ENCODE measurements at regions not wholly inside any gene's neighbourhood (a gene's known extent, or its start where the extent isn't known, plus 50 kb on each side); places are given as distances from the start of the nearest gene placed in this dataset.

GRCh38 chr20:1808101-1808500 is 87.1 kb upstream of the SIRPA start:
- peak overlapping the region; percentile 5 for H2AK5ac ChIP-seq (ENCODE audit: low read length, severe bottlenecking)
- peaks cover 22% of the 10 kb centered on the region for H3K4me1 ChIP-seq (ENCODE audit: control insufficient read depth, insufficient read depth, low read depth, low read length)
- no peak overlapping the region for H2BK5ac ChIP-seq (ENCODE audit: low read depth, low read length, poor library complexity, severe bottlenecking)
- no peaks in the 10 kb centered on the region for H3K9me3 ChIP-seq (ENCODE audit: control insufficient read depth, low read length)
- H2BK120ac ChIP-seq (ENCODE audit: low read depth, low read length) = no peak overlapping the region
- no peak overlapping the region for H4K91ac ChIP-seq (ENCODE audit: low read length)
- H4K8ac ChIP-seq (ENCODE audit: low read length) = no peak overlapping the region
- no peak overlapping the region for H2BK15ac ChIP-seq (ENCODE audit: low read depth, poor library complexity, severe bottlenecking)
- no peak overlapping the region for H3K4ac ChIP-seq (ENCODE audit: low read depth in 1 of 2, low read length in 2 of 2)
- H3K27ac ChIP-seq (ENCODE audit: low read length, poor library complexity, severe bottlenecking) = no peak overlapping the region
- H3K79me1 ChIP-seq (replicated peaks; ENCODE audit: low read length, poor library complexity, severe bottlenecking) = no peaks in the 10 kb centered on the region
- no peak overlapping the region for H3K23ac ChIP-seq (ENCODE audit: low read length in 2 of 2)
- no peak overlapping the region for H2AFZ ChIP-seq (ENCODE audit: low read depth, low read length)
- no peak overlapping the region for H3K18ac ChIP-seq (ENCODE audit: low read depth in 1 of 2, low read length in 2 of 2)
- H3K27me3 ChIP-seq (ENCODE audit: control insufficient read depth in 1 of 2, insufficient read depth in 1 of 2, low read length in 2 of 2) = no peaks in the 10 kb centered on the region
- H3K14ac ChIP-seq (ENCODE audit: low read length in 2 of 2) = no peak overlapping the region
- no peak overlapping the region for H2BK12ac ChIP-seq (ENCODE audit: low read length in 2 of 2)
- no peak overlapping the region for H3K9ac ChIP-seq (ENCODE audit: low read length)
- H3K4me2 ChIP-seq (ENCODE audit: low read length, poor library complexity, severe bottlenecking) = no peak overlapping the region
- no peaks in the 10 kb centered on the region for H3K36me3 ChIP-seq (ENCODE audit: control insufficient read depth in 1 of 2, insufficient read depth in 2 of 2, low read depth in 1 of 2, low read length in 2 of 2)
- no peak overlapping the region for H3K4me3 ChIP-seq (ENCODE audit: insufficient read depth in 1 of 2, low read depth in 1 of 2, low read length in 2 of 2)
- 73% methylated on average over 6 of the region's 6 CpGs for WGBS
- DNase-seq = no peak

GRCh38 chr20:1807394-1807793 is 87.8 kb upstream of the SIRPA start:
- H3K27ac ChIP-seq (ENCODE audit: low read length, poor library complexity, severe bottlenecking) = no peak overlapping the region
- no peak overlapping the region for H3K14ac ChIP-seq (ENCODE audit: low read length in 2 of 2)
- H3K27me3 ChIP-seq (ENCODE audit: control insufficient read depth in 1 of 2, insufficient read depth in 1 of 2, low read length in 2 of 2) = no peaks in the 10 kb centered on the region
- WGBS = 74% methylated on average over 6 of the region's 7 CpGs
- no peak overlapping the region for H2AFZ ChIP-seq (ENCODE audit: low read depth, low read length)
- peak overlapping the region; percentile 24 for H2AK5ac ChIP-seq (ENCODE audit: low read length, severe bottlenecking)
- no peak for DNase-seq
- no peak overlapping the region for H2BK15ac ChIP-seq (ENCODE audit: low read depth, poor library complexity, severe bottlenecking)
- no peak overlapping the region for H3K4ac ChIP-seq (ENCODE audit: low read depth in 1 of 2, low read length in 2 of 2)
- H2BK12ac ChIP-seq (ENCODE audit: low read length in 2 of 2) = no peak overlapping the region
- no peak overlapping the region for H4K8ac ChIP-seq (ENCODE audit: low read length)
- H2BK120ac ChIP-seq (ENCODE audit: low read depth, low read length) = no peak overlapping the region
- no peak overlapping the region for H3K9ac ChIP-seq (ENCODE audit: low read length)
- H3K36me3 ChIP-seq (ENCODE audit: control insufficient read depth in 1 of 2, insufficient read depth in 2 of 2, low read depth in 1 of 2, low read length in 2 of 2) = no peaks in the 10 kb centered on the region
- H4K91ac ChIP-seq (ENCODE audit: low read length) = no peak overlapping the region
- H3K79me1 ChIP-seq (replicated peaks; ENCODE audit: low read length, poor library complexity, severe bottlenecking) = peaks cover 2% of the 10 kb centered on the region
- H3K4me1 ChIP-seq (ENCODE audit: control insufficient read depth, insufficient read depth, low read depth, low read length) = peaks cover 28% of the 10 kb centered on the region
- no peak overlapping the region for H3K4me2 ChIP-seq (ENCODE audit: low read length, poor library complexity, severe bottlenecking)
- H2BK5ac ChIP-seq (ENCODE audit: low read depth, low read length, poor library complexity, severe bottlenecking) = no peak overlapping the region
- no peak overlapping the region for H3K18ac ChIP-seq (ENCODE audit: low read depth in 1 of 2, low read length in 2 of 2)
- no peak overlapping the region for H3K23ac ChIP-seq (ENCODE audit: low read length in 2 of 2)
- H3K4me3 ChIP-seq (ENCODE audit: insufficient read depth in 1 of 2, low read depth in 1 of 2, low read length in 2 of 2) = no peak overlapping the region
- H3K9me3 ChIP-seq (ENCODE audit: control insufficient read depth, low read length) = no peaks in the 10 kb centered on the region

GRCh38 chr20:1806456-1806855 is 88.8 kb upstream of the SIRPA start:
- H3K27ac ChIP-seq (ENCODE audit: low read length, poor library complexity, severe bottlenecking) = no peak overlapping the region
- no peak overlapping the region for H3K18ac ChIP-seq (ENCODE audit: low read depth in 1 of 2, low read length in 2 of 2)
- H3K4ac ChIP-seq (ENCODE audit: low read depth in 1 of 2, low read length in 2 of 2) = no peak overlapping the region
- no peak overlapping the region for H3K9ac ChIP-seq (ENCODE audit: low read length)
- H3K23ac ChIP-seq (ENCODE audit: low read length in 2 of 2) = no peak overlapping the region
- H4K91ac ChIP-seq (ENCODE audit: low read length) = no peak overlapping the region
- no peak overlapping the region for H2BK15ac ChIP-seq (ENCODE audit: low read depth, poor library complexity, severe bottlenecking)
- H2BK12ac ChIP-seq (ENCODE audit: low read length in 2 of 2) = no peak overlapping the region
- peaks cover 30% of the 10 kb centered on the region for H3K4me1 ChIP-seq (ENCODE audit: control insufficient read depth, insufficient read depth, low read depth, low read length)
- H3K14ac ChIP-seq (ENCODE audit: low read length in 2 of 2) = no peak overlapping the region
- H2AK5ac ChIP-seq (ENCODE audit: low read length, severe bottlenecking) = no peak overlapping the region
- H3K79me1 ChIP-seq (replicated peaks; ENCODE audit: low read length, poor library complexity, severe bottlenecking) = peaks cover 2% of the 10 kb centered on the region
- H2BK5ac ChIP-seq (ENCODE audit: low read depth, low read length, poor library complexity, severe bottlenecking) = no peak overlapping the region
- H3K4me2 ChIP-seq (ENCODE audit: low read length, poor library complexity, severe bottlenecking) = no peak overlapping the region
- WGBS = 96% methylated on average over 7 of the region's 7 CpGs
- H3K36me3 ChIP-seq (ENCODE audit: control insufficient read depth in 1 of 2, insufficient read depth in 2 of 2, low read depth in 1 of 2, low read length in 2 of 2) = no peaks in the 10 kb centered on the region
- no peak overlapping the region for H4K8ac ChIP-seq (ENCODE audit: low read length)
- H2BK120ac ChIP-seq (ENCODE audit: low read depth, low read length) = no peak overlapping the region
- no peak for DNase-seq
- no peaks in the 10 kb centered on the region for H3K9me3 ChIP-seq (ENCODE audit: control insufficient read depth, low read length)
- H3K4me3 ChIP-seq (ENCODE audit: insufficient read depth in 1 of 2, low read depth in 1 of 2, low read length in 2 of 2) = no peak overlapping the region
- peaks cover 4 to 5% of the 10 kb centered on the region in 2 experiments for H3K27me3 ChIP-seq (ENCODE audit: control insufficient read depth in 1 of 2, insufficient read depth in 1 of 2, low read length in 2 of 2)
- H2AFZ ChIP-seq (ENCODE audit: low read depth, low read length) = no peak overlapping the region

GRCh38 chr20:1805816-1806215 is 89.4 kb upstream of the SIRPA start:
- Histone ChIP-seq H4K91ac (ENCODE audit: low read length) (no peak overlapping the region), H4K8ac (ENCODE audit: low read length) (no peak overlapping the region), H3K27me3 (ENCODE audit: control insufficient read depth in 1 of 2, insufficient read depth in 1 of 2, low read length in 2 of 2) (peaks cover 4 to 7% of the 10 kb centered on the region in 2 experiments), H3K23ac (ENCODE audit: low read length in 2 of 2) (no peak overlapping the region), H3K14ac (ENCODE audit: low read length in 2 of 2) (no peak overlapping the region), H3K4me2 (ENCODE audit: low read length, poor library complexity, severe bottlenecking) (no peak overlapping the region), H3K79me1 (replicated peaks; ENCODE audit: low read length, poor library complexity, severe bottlenecking) (peaks cover 2% of the 10 kb centered on the region), H2AFZ (ENCODE audit: low read depth, low read length) (no peak overlapping the region), H3K9ac (ENCODE audit: low read length) (no peak overlapping the region), H3K4ac (ENCODE audit: low read depth in 1 of 2, low read length in 2 of 2) (no peak overlapping the region), H3K36me3 (ENCODE audit: control insufficient read depth in 1 of 2, insufficient read depth in 2 of 2, low read depth in 1 of 2, low read length in 2 of 2) (no peaks in the 10 kb centered on the region), H3K18ac (ENCODE audit: low read depth in 1 of 2, low read length in 2 of 2) (no peak overlapping the region), H2BK5ac (ENCODE audit: low read depth, low read length, poor library complexity, severe bottlenecking) (no peak overlapping the region), H2AK5ac (ENCODE audit: low read length, severe bottlenecking) (no peak overlapping the region), H2BK120ac (ENCODE audit: low read depth, low read length) (no peak overlapping the region), H3K4me3 (ENCODE audit: insufficient read depth in 1 of 2, low read depth in 1 of 2, low read length in 2 of 2) (no peak overlapping the region), H2BK15ac (ENCODE audit: low read depth, poor library complexity, severe bottlenecking) (no peak overlapping the region), H2BK12ac (ENCODE audit: low read length in 2 of 2) (no peak overlapping the region), H3K27ac (ENCODE audit: low read length, poor library complexity, severe bottlenecking) (no peak overlapping the region), H3K9me3 (ENCODE audit: control insufficient read depth, low read length) (no peaks in the 10 kb centered on the region), H3K4me1 (ENCODE audit: control insufficient read depth, insufficient read depth, low read depth, low read length) (peaks cover 28% of the 10 kb centered on the region)
- DNase-seq = no peak
- WGBS = 100% methylated on average over 2 of the region's 4 CpGs

All from mesenchymal stem cell (in vitro differentiated cells and primary cell).